ENCODE measurements at regions not wholly inside any gene's neighbourhood (a gene's known extent, or its start where the extent isn't known, plus 50 kb on each side); places are given as distances from the start of the nearest gene placed in this dataset.
"Not testable (repeated sequence)": the region's sequence is repeated elsewhere in the genome, so short reads cannot be mapped to it uniquely, and the experiment has no call there.

- no peaks in the 10 kb centered on the region for H3K9me3 Mint-ChIP-seq
- DNase-seq (ENCODE audit: low spot score in 2 of 2): no peak
- ATAC-seq: peak in 1 of 2 donors; percentile 75
- H3K36me3 Mint-ChIP-seq: no peaks in the 10 kb centered on the region
- no peak overlapping the region for H3K27ac Mint-ChIP-seq
These were observed 252.8 kb upstream of the ADGRL2 start for GRCh38 chr1:81547912-81548303.

- DNase-seq (ENCODE audit: low spot score in 2 of 2) (no peak), ATAC-seq (no peak)
- H3K9me3 Mint-ChIP-seq: no peaks in the 10 kb centered on the region
- no peak overlapping the region for H3K27ac Mint-ChIP-seq
- H3K36me3 Mint-ChIP-seq: no peaks in the 10 kb centered on the region
These were observed 253.3 kb upstream of the ADGRL2 start for GRCh38 chr1:81547261-81547911.

GRCh38 chr1:81545734-81546133, 255.0 kb upstream of the ADGRL2 start:
- H3K27ac Mint-ChIP-seq: no peak overlapping the region
- H3K36me3 Mint-ChIP-seq: no peaks in the 10 kb centered on the region
- no peak for DNase-seq (ENCODE audit: low spot score in 2 of 2)
- no peaks in the 10 kb centered on the region for H3K9me3 Mint-ChIP-seq
- ATAC-seq: no peak

- DNase-seq (ENCODE audit: low spot score in 2 of 2): no peak
- H3K36me3 Mint-ChIP-seq: no peaks in the 10 kb centered on the region
- no peak for ATAC-seq
- peak overlapping the region in 1 of 2 donors; percentile 38 for H3K27ac Mint-ChIP-seq
- no peaks in the 10 kb centered on the region for H3K9me3 Mint-ChIP-seq
These were observed 257.0 kb upstream of the ADGRL2 start for GRCh38 chr1:81543764-81544163.

- ATAC-seq: no peak
- H3K9me3 Mint-ChIP-seq: no peaks in the 10 kb centered on the region
- no peak overlapping the region for H3K27ac Mint-ChIP-seq
- H3K36me3 Mint-ChIP-seq: no peaks in the 10 kb centered on the region
- DNase-seq (ENCODE audit: low spot score in 2 of 2): no peak
These were observed 258.5 kb upstream of the ADGRL2 start for GRCh38 chr1:81542196-81542595.

- peaks cover 0 to 2% of the 10 kb centered on the region in 2 donors for H3K9me3 Mint-ChIP-seq
- ATAC-seq: no peak
These were observed 260.5 kb upstream of the ADGRL2 start for GRCh38 chr1:81540216-81540615.

GRCh38 chr1:81529014-81529413, 271.7 kb upstream of the ADGRL2 start:
- Mint-ChIP-seq H3K27ac (no peak overlapping the region), H3K9me3 (no peaks in the 10 kb centered on the region), H3K36me3 (no peaks in the 10 kb centered on the region)
- ATAC-seq: no peak
- no peak for DNase-seq (ENCODE audit: low spot score in 2 of 2)

More at GRCh38 chr1:81540216-81540615, 260.5 kb upstream of the ADGRL2 start:
- Mint-ChIP-seq H3K27ac (no peak overlapping the region), H3K36me3 (no peaks in the 10 kb centered on the region)
- DNase-seq (ENCODE audit: low spot score in 2 of 2): no peak

- H3K27ac Mint-ChIP-seq: no peak overlapping the region
- H3K9me3 Mint-ChIP-seq: no peaks in the 10 kb centered on the region
- ATAC-seq (no peak), DNase-seq (ENCODE audit: low spot score in 2 of 2) (no peak)
- H3K36me3 Mint-ChIP-seq: no peaks in the 10 kb centered on the region
These were observed 275.6 kb upstream of the ADGRL2 start for GRCh38 chr1:81525085-81525484.

- DNase-seq (ENCODE audit: low spot score in 2 of 2): no peak
- no peaks in the 10 kb centered on the region for H3K36me3 Mint-ChIP-seq
- no peak overlapping the region for H3K27ac Mint-ChIP-seq
- no peak for ATAC-seq
- no peaks in the 10 kb centered on the region for H3K9me3 Mint-ChIP-seq
These were observed 280.7 kb upstream of the ADGRL2 start for GRCh38 chr1:81519987-81520386.

- H3K36me3 Mint-ChIP-seq: no peaks in the 10 kb centered on the region
- no peak for ATAC-seq
- no peak for DNase-seq (ENCODE audit: low spot score in 2 of 2)
- H3K27ac Mint-ChIP-seq: no peak overlapping the region
- H3K9me3 Mint-ChIP-seq: no peaks in the 10 kb centered on the region
These were observed 282.7 kb upstream of the ADGRL2 start for GRCh38 chr1:81517987-81518386.

GRCh38 chr1:81513796-81514354, 286.9 kb upstream of the ADGRL2 start:
- ATAC-seq (no peak), DNase-seq (ENCODE audit: low spot score in 2 of 2) (no peak)
- H3K36me3 Mint-ChIP-seq: no peaks in the 10 kb centered on the region
- H3K9me3 Mint-ChIP-seq: no peaks in the 10 kb centered on the region
- no peak overlapping the region for H3K27ac Mint-ChIP-seq

- no peak overlapping the region for H3K27ac Mint-ChIP-seq
- no peak for ATAC-seq
These were observed 288.3 kb upstream of the ADGRL2 start for GRCh38 chr1:81512252-81513003.

GRCh38 chr1:81511281-81511680, 289.5 kb upstream of the ADGRL2 start:
- ATAC-seq (no peak), DNase-seq (ENCODE audit: low spot score in 2 of 2) (no peak)
- H3K9me3 Mint-ChIP-seq: peaks cover 0 to 5% of the 10 kb centered on the region in 2 donors
- no peaks in the 10 kb centered on the region for H3K36me3 Mint-ChIP-seq
- no peak overlapping the region for H3K27ac Mint-ChIP-seq

More at GRCh38 chr1:81512252-81513003, 288.3 kb upstream of the ADGRL2 start:
- DNase-seq (ENCODE audit: low spot score in 2 of 2): no peak
- H3K9me3 Mint-ChIP-seq: peaks cover 0 to 5% of the 10 kb centered on the region in 2 donors
- no peaks in the 10 kb centered on the region for H3K36me3 Mint-ChIP-seq

GRCh38 chr1:81510701-81511100, 290.0 kb upstream of the ADGRL2 start:
- H3K36me3 Mint-ChIP-seq: no peaks in the 10 kb centered on the region
- ATAC-seq (no peak), DNase-seq (ENCODE audit: low spot score in 2 of 2) (no peak)
- peaks cover 0 to 5% of the 10 kb centered on the region in 2 donors for H3K9me3 Mint-ChIP-seq
- no peak overlapping the region for H3K27ac Mint-ChIP-seq

GRCh38 chr1:81509594-81509993, 291.1 kb upstream of the ADGRL2 start:
- no peak overlapping the region for H3K27ac Mint-ChIP-seq
- ATAC-seq (no peak), DNase-seq (ENCODE audit: low spot score in 2 of 2) (no peak)
- H3K9me3 Mint-ChIP-seq: peaks cover 0 to 5% of the 10 kb centered on the region in 2 donors
- H3K36me3 Mint-ChIP-seq: no peaks in the 10 kb centered on the region

GRCh38 chr1:81506699-81507098, 294.0 kb upstream of the ADGRL2 start:
- no peak overlapping the region for H3K27ac Mint-ChIP-seq
- ATAC-seq (no peak), DNase-seq (ENCODE audit: low spot score in 2 of 2) (no peak)
- peaks cover 0 to 5% of the 10 kb centered on the region in 2 donors for H3K9me3 Mint-ChIP-seq
- no peaks in the 10 kb centered on the region for H3K36me3 Mint-ChIP-seq

- no peak for DNase-seq (ENCODE audit: low spot score in 2 of 2)
- H3K27ac Mint-ChIP-seq: no peak overlapping the region
- ATAC-seq: no peak
- H3K36me3 Mint-ChIP-seq: no peaks in the 10 kb centered on the region
- H3K9me3 Mint-ChIP-seq: peaks cover 0 to 5% of the 10 kb centered on the region in 2 donors
These were observed 294.9 kb upstream of the ADGRL2 start for GRCh38 chr1:81505831-81506230.

GRCh38 chr1:81504820-81505219, 295.9 kb upstream of the ADGRL2 start:
- H3K9me3 Mint-ChIP-seq; H3K36me3 Mint-ChIP-seq; H3K27ac Mint-ChIP-seq; DNase-seq (ENCODE audit: low spot score in 2 of 2); ATAC-seq: not testable (repeated sequence)

All from activated naive CD4-positive, alpha-beta T cell treated with anti-CD3 and anti-CD28 coated beads, Interleukin-2, amount 50 U/mL, for 72 hours (primary cell).